MCF 10A (cell line): ENCODE measurements at regions not wholly inside any gene's neighbourhood (a gene's known extent, or its start where the extent isn't known, plus 50 kb on each side); places are given as distances from the start of the nearest gene placed in this dataset.

ENCODE experiments used
- BruUV-seq: library from RNA; stranded (reverse); fragments of 400-500 nt; replicated peaks from 2 replicates; lab custom pipeline; 2021; lab: Mats Ljungman, UMichigan
- CTCF ChIA-PET: fragments of 300-600 bp; sonication (Branson Sonifier 250); formaldehyde crosslinking; extraction: SDS; loops from one replicate; lab custom pipeline; 2021; ENCODE audit warnings: antibody characterized with exemption, inconsistent platforms; lab: Yijun Ruan, JAX
- POLR2A ChIA-PET: fragments of 300-600, 350-650 bp; sonication (Branson Sonifier 250); formaldehyde crosslinking; extraction: SDS; loops from one replicate; lab custom pipeline; 2020; ENCODE audit warnings: antibody characterized with exemption, inconsistent platforms; lab: Yijun Ruan, JAX
- DNase-seq: peaks from one replicate; pipeline ENCODE4 v3.0.0-alpha.2; 2018; ENCODE audit not compliant: unreplicated experiment
- H3K27ac Mint-ChIP-seq: one replicate; pipeline ENCODE4 v1.8.0; 2022; ENCODE audit warnings: mild to moderate bottlenecking, low read depth, mixed read lengths; ENCODE audit not compliant: unreplicated experiment
- H3K27me3 Mint-ChIP-seq: one replicate; pipeline ENCODE4 v1.8.0; 2022; ENCODE audit warnings: mixed read lengths; ENCODE audit not compliant: insufficient read depth, unreplicated experiment
- H3K36me3 Mint-ChIP-seq: one replicate; pipeline ENCODE4 v1.8.0; 2022; ENCODE audit warnings: mild to moderate bottlenecking, moderate library complexity, mixed read lengths; ENCODE audit not compliant: insufficient read depth, unreplicated experiment
- H3K4me1 Mint-ChIP-seq: one replicate; pipeline ENCODE4 v1.8.0; 2022; ENCODE audit warnings: mixed read lengths; ENCODE audit not compliant: insufficient read depth, unreplicated experiment
- H3K4me3 Mint-ChIP-seq: one replicate; pipeline ENCODE4 v1.8.0; 2022; ENCODE audit warnings: mild to moderate bottlenecking, moderate library complexity, mixed read lengths; ENCODE audit not compliant: unreplicated experiment
- H3K9me3 Mint-ChIP-seq: one replicate; pipeline ENCODE4 v1.8.0; 2022; ENCODE audit warnings: mixed read lengths; ENCODE audit not compliant: unreplicated experiment
- CTCF ChIP-seq: fragments of 200-600 bp; IDR thresholded peaks from one replicate; pipeline ENCODE4 v1.8.0; 2022; ENCODE audit warnings: antibody characterized with exemption, mild to moderate bottlenecking; ENCODE audit not compliant: unreplicated experiment
- intact Hi-C: fragments of 100-400 bp; cut with micrococcal nuclease; formaldehyde crosslinking; loops from 2 replicates; pipeline ENCODE4 v1.14.1; 2022

- peaks cover 9% of the 10 kb centered on the region for H3K4me1 Mint-ChIP-seq
- no peak overlapping the region for H3K4me3 Mint-ChIP-seq
- ChIA-PET POLR2A (interaction anchor here (0.8 kb wide), 1 partner anchor 14 kb away, joined by 4 read pairs; no protein-coding TSS in a partner anchor), CTCF (no interaction called here)
- H3K27ac Mint-ChIP-seq = no peak overlapping the region
- H3K36me3 Mint-ChIP-seq = no peaks in the 10 kb centered on the region
- no peak for TF ChIP-seq CTCF
- no peak for DNase-seq
- no peaks in the 10 kb centered on the region for H3K9me3 Mint-ChIP-seq
- no peaks in the 10 kb centered on the region for H3K27me3 Mint-ChIP-seq
- intact Hi-C loops = no loop called here
- BruUV-seq = no TSS peak
Measured at GRCh38 chr5:51734677-51735076, 351.4 kb downstream of the ISL1 start.

DNA sequence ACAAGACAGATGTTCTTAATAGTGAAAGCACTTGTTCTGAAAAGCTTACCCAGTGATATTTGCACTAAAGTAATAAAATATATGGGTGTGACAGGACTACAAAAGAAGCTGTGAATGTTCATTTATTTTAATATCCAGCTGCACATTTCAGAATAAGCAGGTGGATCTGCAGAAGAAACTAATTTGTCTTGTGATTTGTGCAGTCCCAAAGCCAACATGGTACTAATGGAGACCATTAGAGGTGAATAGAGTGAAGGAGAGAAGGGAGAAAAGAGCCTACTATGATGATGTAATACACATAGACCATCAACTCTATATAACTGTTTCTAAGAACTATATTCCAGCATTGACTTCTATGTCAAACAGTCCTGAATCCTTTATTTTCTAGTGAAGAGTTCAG lies 362.8 kb downstream of the ISL1 start:
- POLR2A ChIA-PET = no interaction called here
- DNase-seq = no peak
- intact Hi-C loops = no loop called here
- no peaks in the 10 kb centered on the region for H3K4me1 Mint-ChIP-seq
- no peaks in the 10 kb centered on the region for H3K9me3 Mint-ChIP-seq
- no peaks in the 10 kb centered on the region for H3K36me3 Mint-ChIP-seq
- CTCF ChIA-PET = interaction anchor here (0.6 to 0.8 kb wide), 2 partner anchors 14 to 205 kb away, joined by 3 to 4 read pairs; no protein-coding TSS in a partner anchor
- no peak for TF ChIP-seq CTCF
- no peak overlapping the region for H3K4me3 Mint-ChIP-seq
- H3K27me3 Mint-ChIP-seq = no peaks in the 10 kb centered on the region
- no TSS peak for BruUV-seq
- no peak overlapping the region for H3K27ac Mint-ChIP-seq

DNA sequence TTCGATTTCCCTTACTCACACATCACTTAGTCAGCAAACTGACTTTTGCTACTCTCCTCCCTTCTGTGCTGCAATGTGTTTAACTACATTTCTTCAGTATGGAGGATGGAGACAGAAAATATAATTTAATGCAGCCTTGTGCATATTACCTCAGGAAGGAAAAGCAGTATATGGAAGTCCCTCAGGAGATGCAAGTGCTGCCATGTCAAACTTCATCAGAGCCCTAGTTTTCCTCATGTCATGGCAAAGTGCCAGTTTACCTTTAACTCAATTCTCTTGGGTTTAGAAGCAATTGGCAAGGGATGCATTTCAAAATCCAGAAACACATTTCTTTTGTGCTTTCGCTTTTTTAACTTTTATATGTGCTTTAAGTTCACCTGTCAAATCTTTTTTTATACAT lies 365.4 kb downstream of the ISL1 start:
- TF ChIP-seq CTCF = no peak
- ChIA-PET POLR2A (no interaction called here), CTCF (no interaction called here)
- no TSS peak for BruUV-seq
- Mint-ChIP-seq H3K36me3 (no peaks in the 10 kb centered on the region), H3K27ac (no peak overlapping the region), H3K9me3 (no peaks in the 10 kb centered on the region), H3K27me3 (no peaks in the 10 kb centered on the region), H3K4me3 (no peak overlapping the region), H3K4me1 (no peaks in the 10 kb centered on the region)
- no peak for DNase-seq
- intact Hi-C loops = no loop called here
